A549 (cell line): ENCODE measurements at regions not wholly inside any gene's neighbourhood (a gene's known extent, or its start where the extent isn't known, plus 50 kb on each side); places are given as distances from the start of the nearest gene placed in this dataset.

Experiments
- BCL3 ChIP-seq: fragments of >200 bp; sonication (Bioruptor Twin); formaldehyde crosslinking; IDR thresholded peaks from 3 replicates; pipeline ENCODE4 v1.6.1; 2016
- CEBPB ChIP-seq, 2 experiments: fragments of >200 bp in 1 of 2; sonication (Bioruptor Twin) in 1 of 2; formaldehyde crosslinking in 1 of 2; IDR thresholded peaks; 2 replicates each; pipeline ENCODE4 v1.6.1; 2012 to 2016
- CTCF ChIP-seq: fragments of >200 bp; sonication (Bioruptor Twin); formaldehyde crosslinking; IDR thresholded peaks from 3 replicates; pipeline ENCODE4 v1.5.1; 2016
- FOXS1 ChIP-seq: fragments of 250-450 bp; sonication (Bioruptor Pico); IDR thresholded peaks from 2 replicates; pipeline ENCODE4 v1.5.0; 2020; ENCODE audit warnings: mild to moderate bottlenecking, moderate library complexity
- JUNB ChIP-seq: fragments of >200 bp; sonication (Bioruptor Twin); formaldehyde crosslinking; IDR thresholded peaks from 2 replicates; pipeline ENCODE4 v1.6.1; 2016
- KDM1A ChIP-seq: fragments of 200-600 bp; sonication (generic); IDR thresholded peaks from 2 replicates; pipeline ENCODE4 v1.6.1; 2016; ENCODE audit warnings: low read depth, mild to moderate bottlenecking
- MAFK ChIP-seq: fragments of 450-650 bp; IDR thresholded peaks from 2 replicates; pipeline ENCODE4 v1.6.1; 2014; ENCODE audit not compliant: partially characterized antibody
- MYC ChIP-seq: IDR thresholded peaks from 2 replicates; pipeline ENCODE4 v1.6.1; 2012; ENCODE audit warnings: mild to moderate bottlenecking, inconsistent platforms, low read length, improper control_type of control experiment, borderline replicate concordance
- POLR2A ChIP-seq: IDR thresholded peaks from 2 replicates; pipeline ENCODE4 v1.6.1; 2012; ENCODE audit warnings: mild to moderate bottlenecking, low read length
- REST ChIP-seq: fragments of 200-600 bp; sonication (generic); IDR thresholded peaks from 2 replicates; pipeline ENCODE4 v1.6.1; 2016; ENCODE audit warnings: antibody characterized with exemption, mild to moderate bottlenecking, moderate library complexity
- RFX5 ChIP-seq: fragments of 450-650 bp; IDR thresholded peaks from 2 replicates; pipeline ENCODE4 v1.7.1; 2014; ENCODE audit warnings: antibody characterized with exemption, mild to moderate bottlenecking, moderate library complexity

- TF ChIP-seq REST (no peak), POLR2A (no peak), CTCF (no peak), MAFK (no peak), KDM1A (no peak), RFX5 (no peak), FOXS1 (CRISPR knock-in tag) (no peak), CEBPB (IDR thresholded peaks at IDR 0.05) (no peak), BCL3 (no peak), MYC (no peak), JUNB (no peak)
Observed at GRCh38 chr13:105338006-105338405, 1197.5 kb downstream of the EFNB2 start.
